ENCODE measurements at regions not wholly inside any gene's neighbourhood (a gene's known extent, or its start where the extent isn't known, plus 50 kb on each side); places are given as distances from the start of the nearest gene placed in this dataset.
"Not testable (repeated sequence)": the region's sequence is repeated elsewhere in the genome, so short reads cannot be mapped to it uniquely, and the experiment has no call there.

GRCh38 chr18:73681912-73682311, 465.7 kb downstream of the FBXO15 start:
- no peak for DNase-seq (ENCODE audit: low spot score)

DNA sequence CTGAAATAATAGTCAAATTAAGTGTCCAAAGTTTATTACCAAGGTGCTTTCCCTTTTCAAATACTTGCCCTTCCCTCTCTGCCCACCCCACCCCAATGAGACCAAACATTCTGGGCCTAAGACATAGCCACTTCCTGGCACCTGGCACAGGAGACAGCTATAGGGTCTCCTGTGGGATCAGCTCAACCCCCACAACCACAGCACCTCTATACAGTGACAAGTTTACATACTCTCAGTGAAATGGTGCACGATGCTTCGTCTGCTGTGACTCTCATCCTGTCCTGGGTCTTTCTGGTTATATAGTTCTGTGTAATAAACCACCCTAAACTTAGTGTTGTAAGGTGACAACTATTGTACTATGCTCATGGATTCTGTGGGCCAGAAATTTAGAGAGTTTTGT, 466.2 kb downstream of the FBXO15 start:
- no peak for DNase-seq (ENCODE audit: low spot score)

DNA sequence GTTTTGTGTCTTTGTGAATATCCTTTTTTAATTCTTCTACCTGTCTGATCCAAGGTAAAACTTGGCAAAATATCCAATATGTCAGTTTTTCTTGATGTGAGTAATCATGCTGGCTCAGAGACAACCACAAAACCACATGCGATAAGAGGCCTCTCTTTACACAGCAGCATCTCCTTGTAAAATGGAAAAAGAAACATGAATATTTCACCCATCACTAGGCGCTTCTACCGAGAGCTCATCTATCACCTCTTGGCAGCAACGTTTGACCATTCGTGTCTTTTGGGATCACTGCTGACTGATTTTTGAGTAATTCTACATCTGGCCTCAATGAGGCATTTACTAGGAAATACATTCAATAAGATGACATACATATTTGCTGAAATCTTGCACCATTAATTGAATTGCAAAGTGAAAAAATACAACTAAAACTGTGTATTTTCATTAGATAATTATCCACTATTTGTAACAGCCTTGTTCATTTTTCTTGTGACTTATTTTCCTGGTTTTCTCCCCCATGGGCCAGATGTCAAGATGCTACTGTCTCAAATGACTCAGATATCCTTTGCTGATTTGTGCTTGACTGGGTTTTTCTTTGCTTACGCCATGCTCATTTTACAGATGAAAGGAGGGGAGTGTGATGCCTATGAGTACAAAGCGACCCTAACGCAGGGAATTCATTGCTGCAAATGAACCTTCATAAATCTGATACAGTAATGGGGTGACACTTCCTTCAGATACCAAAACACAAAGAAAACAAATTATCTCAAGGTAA, 467.5 kb downstream of the FBXO15 start:
- no peak for DNase-seq (ENCODE audit: low spot score)

DNA sequence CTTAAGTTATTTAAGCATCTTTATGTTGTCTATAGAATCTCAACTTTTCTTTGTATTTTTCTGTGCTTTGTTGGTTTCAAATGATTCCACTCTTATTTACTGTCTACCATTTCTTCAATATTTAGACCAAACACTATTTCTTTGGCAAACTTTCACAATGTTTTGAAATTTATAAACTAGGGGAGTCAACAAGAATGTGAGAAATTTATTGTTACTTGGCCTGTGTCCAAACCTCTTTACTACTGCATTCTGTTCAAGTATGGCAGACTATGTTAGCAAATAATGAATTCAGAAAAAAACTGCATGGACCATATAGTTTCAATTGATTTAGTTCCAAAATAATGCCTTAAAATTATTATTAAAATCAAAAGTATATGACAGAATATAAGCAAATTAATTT, 470.2 kb downstream of the FBXO15 start:
- no peak for DNase-seq (ENCODE audit: low spot score)

DNA sequence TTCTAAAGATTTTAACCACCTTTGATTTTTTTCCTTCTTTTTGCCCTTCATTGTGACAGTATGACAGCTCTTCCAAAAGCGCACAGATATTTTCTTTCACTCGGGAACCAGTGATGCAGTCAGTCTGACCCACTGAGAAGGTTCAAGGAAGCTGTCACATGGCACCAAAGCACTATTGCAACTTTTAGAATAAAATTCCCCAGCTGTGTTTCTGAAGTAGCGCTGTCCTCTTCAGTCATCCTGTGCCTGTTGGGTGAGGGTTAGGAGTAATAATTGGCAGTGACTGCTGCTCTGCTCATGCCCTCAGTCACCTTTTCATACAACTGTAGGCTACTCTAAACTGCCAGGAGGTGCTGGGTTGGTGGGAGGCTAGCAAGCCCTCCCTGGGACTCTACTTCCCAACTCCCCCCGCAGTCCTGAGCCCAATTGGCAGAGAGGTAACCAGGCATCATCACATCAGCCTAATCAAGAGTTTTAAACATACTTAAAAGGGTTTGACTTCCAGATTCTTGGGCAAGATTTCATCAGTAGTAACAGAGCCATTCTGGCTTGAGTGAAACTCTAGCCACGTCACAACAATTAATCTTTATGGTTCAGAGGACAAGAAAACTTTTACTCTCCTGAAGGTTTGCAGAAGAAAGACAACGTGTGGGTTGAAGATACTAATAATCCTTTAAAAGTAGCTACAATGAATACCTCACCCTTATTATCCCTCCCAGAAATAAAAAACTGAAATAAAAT, 473.3 kb downstream of the FBXO15 start:
- no peak for DNase-seq (ENCODE audit: low spot score)

DNA sequence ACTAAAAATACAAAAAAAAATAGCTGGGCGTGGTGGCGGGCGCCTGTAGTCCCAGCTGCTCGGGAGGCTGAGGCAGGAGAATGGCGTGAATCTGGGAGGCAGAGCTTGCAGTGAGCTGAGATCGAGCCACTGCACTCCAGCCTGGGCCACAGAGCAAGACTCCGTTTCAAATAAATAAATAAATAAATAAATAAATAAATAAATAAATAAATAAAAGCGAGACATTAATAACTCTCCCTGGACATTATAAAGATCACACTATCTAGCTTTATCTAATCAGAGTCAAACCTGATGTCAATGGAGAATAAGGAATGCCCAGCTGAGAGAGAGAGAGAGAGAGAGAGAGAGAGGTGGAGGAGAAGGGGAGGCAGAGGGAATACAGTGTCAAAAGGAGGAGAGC, 476.2 kb downstream of the FBXO15 start:
- DNase-seq (ENCODE audit: low spot score): not testable (repeated sequence)

GRCh38 chr18:73670524-73670923, 477.1 kb downstream of the FBXO15 start:
- DNase-seq (ENCODE audit: low spot score): no peak

DNA sequence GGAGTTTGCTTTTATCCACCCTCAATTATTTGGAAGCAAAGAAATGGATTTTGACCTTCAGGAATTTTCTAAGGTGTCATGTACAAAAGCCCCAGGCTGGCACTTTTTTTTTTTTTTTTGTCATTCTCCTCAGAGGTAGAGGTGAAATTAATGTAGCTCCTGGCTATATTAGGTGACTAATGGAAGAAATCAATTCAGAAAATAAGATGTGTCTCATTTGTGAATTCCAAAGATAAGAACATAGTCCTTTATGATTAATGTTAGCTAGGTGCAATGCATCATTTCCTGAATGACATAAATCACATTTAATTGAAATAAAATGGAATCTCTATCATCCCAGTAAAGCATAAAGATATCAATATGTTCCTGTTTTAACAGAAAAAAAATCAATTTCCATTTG, 477.6 kb downstream of the FBXO15 start:
- DNase-seq (ENCODE audit: low spot score): no peak

- no peak for DNase-seq (ENCODE audit: low spot score)
These were observed 478.3 kb downstream of the FBXO15 start for GRCh38 chr18:73669297-73669696.

DNA sequence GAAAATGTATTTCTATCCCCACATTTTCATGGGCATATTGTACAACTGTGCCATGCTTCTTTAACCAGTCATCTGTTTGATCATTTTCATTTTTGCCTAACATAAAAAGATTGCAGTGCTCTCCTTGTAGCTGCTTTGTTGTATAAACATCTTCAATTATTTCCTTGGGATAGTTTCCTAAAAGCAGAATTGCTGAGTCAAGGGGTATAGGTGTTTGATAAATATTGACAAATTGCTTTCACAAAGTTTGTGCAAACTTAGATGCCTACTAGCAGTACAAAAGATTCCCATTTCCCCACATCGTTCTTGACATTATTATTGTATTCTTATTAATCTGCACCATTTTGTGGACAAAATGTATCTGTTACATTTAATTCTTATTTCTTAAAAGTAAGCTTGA, 479.6 kb downstream of the FBXO15 start:
- no peak for DNase-seq (ENCODE audit: low spot score)

GRCh38 chr18:73666772-73667171, 480.9 kb downstream of the FBXO15 start:
- DNase-seq (ENCODE audit: low spot score): no peak

GRCh38 chr18:73664896-73665295, 482.7 kb downstream of the FBXO15 start:
- DNase-seq (ENCODE audit: low spot score): no peak

GRCh38 chr18:73663581-73663980, 484.1 kb downstream of the FBXO15 start:
- no peak for DNase-seq (ENCODE audit: low spot score)

- DNase-seq (ENCODE audit: low spot score): no peak
These were observed 485.2 kb downstream of the FBXO15 start for GRCh38 chr18:73662421-73662820.

DNA sequence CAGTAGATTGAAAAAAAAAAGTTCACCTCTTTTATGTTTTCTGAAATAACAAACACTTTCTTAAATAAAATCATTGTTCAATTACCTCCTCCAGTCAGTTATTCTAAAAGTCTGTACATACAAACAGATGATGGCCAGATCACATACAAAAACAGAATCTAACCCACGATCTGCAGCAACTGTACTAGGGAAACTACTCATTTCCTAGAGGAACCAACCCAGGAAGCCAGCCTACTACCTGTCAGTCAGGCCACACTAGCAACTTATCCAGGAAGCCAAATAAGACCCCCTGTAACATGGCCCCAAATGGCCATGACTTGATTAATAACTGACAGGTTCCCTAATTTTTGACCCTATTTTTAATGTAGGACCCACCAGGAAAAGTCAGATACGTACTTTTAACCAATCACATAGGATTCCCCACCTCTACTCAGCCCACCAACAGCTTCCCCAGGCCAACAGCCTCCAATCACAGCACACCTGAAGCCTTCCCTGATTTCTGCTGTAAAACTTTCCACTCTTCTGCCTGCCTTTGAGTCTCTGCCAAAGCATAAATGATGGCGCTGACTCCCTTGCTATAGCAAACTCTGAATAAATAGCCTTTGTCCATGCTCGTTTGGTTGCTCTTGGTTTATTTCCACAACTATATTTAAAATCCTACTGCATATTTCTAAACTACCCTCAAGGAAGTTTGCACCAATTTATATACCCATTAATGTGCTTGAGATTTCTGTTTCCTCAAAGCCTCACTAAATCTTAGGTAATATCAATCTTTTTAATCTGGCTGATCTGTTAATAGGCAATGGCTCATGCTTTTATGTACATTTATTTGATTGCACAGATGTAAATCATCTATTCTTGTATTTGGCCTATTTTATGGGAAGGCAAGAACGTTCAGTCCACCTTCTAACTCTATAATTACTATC, 486.4 kb downstream of the FBXO15 start:
- no peak for DNase-seq (ENCODE audit: low spot score)

DNA sequence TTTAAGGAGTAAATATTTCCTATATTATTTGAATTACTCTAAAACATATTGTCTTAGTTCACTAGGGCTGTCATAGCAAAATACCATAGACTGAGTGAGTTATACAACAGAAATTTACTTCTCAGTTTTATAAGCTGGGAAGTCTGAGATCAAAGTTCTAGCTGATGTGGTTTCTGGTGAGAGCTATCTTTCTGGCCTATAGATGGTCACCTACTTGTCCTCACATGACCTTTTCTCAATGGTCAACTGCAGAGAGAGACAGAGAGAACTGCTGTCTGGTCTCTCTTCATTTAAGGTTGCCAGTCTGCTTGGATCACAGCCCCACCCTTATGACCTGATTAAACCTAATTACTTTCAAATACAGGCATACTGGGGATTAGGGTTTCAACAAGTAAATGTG, 490.9 kb downstream of the FBXO15 start:
- no peak for DNase-seq (ENCODE audit: low spot score)

DNA sequence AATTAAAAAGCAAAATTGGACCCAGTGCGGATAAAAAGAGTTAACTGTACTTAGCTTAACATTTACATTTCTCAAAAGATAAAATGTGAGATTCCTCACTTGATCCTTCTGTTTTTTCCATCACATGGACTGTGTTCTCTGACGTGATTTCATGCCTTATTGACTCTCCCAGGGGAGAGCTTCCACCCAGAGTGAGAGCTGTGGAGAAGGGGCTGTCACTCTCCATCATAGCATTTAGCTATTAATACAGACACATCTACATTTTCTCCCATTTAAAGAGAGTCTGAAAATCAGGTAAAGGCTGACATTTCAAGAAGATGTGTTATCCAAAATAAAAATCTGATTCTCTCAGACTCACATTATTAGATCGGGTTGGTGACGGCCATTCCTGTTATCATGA, 493.8 kb downstream of the FBXO15 start:
- DNase-seq (ENCODE audit: low spot score): no peak

GRCh38 chr18:73653251-73653650, 494.4 kb downstream of the FBXO15 start:
- DNase-seq (ENCODE audit: low spot score): no peak

GRCh38 chr18:73647391-73647790, 500.2 kb downstream of the FBXO15 start:
- DNase-seq (ENCODE audit: low spot score): no peak

GRCh38 chr18:73646772-73647171, 500.9 kb downstream of the FBXO15 start:
- DNase-seq (ENCODE audit: low spot score): no peak

DNA sequence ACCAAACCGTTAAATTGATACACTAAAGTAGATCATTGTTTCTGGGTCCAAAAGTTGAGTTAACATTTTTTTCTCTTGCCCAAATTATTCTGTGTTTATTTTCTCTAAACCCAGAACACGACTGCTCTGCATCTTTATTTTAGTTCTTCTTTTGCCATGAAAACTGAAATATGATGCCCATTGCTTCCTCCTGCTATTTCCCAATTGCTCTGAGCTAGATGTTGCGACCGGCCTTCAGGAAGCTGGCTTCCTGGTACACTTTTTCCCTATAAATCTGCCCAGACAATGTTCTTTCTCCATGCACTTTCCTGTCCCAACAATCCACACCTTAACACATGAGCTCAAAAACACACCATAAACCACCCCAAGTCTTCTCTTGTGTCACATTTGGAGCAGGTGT, 501.4 kb downstream of the FBXO15 start:
- no peak for DNase-seq (ENCODE audit: low spot score)

DNA sequence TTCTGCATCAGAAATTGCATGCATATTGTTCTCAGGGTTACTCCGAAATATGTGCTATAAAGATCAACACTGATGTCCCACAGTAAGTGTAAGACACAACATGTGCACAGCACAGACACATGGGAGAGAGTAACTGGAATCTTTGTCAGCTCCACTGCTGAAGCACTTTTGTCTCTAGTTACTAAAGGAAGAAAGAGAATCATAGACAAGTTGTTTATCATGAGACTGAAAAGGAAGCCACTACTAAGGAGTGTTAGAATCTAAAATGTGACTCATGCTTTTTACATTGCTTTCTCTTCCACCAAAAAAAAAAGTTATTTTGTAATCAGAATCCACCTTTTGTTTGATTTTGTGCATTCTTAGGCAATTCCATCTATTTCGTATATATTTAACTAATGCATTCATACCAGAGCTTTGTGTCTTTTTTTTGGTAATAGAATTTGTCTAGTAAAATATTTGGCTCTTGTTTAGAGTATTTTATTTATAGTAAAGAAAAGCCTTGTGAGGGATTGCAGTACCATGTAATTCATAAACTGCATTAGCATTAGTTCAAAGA, 502.4 kb downstream of the FBXO15 start:
- DNase-seq (ENCODE audit: low spot score): no peak
